ENCODE measurements at regions not wholly inside any gene's neighbourhood (a gene's known extent, or its start where the extent isn't known, plus 50 kb on each side); places are given as distances from the start of the nearest gene placed in this dataset.

- DNase-seq, result no peak
- no peaks in the 10 kb centered on the region for H3K9me3 ChIP-seq (ENCODE audit: severe bottlenecking)
- no peaks in the 10 kb centered on the region for H3K36me3 ChIP-seq
- no peak overlapping the region for H3K27ac ChIP-seq
- TF ChIP-seq CTCF (IDR thresholded peaks at IDR 0.05; ENCODE audit: low read depth, low read length), result no peak
- no peaks in the 10 kb centered on the region for H3K27me3 ChIP-seq (ENCODE audit: insufficient read depth, low read depth, severe bottlenecking)
- H3K4me3 ChIP-seq (ENCODE audit: low read depth, low read length), result no peak overlapping the region
These were observed 495.8 kb downstream of the MDFIC start for GRCh38 chr7:115417662-115418061.

- Histone ChIP-seq H3K4me3 (ENCODE audit: low read depth, low read length) (no peak overlapping the region), H3K27ac (no peak overlapping the region), H3K36me3 (no peaks in the 10 kb centered on the region), H3K27me3 (ENCODE audit: insufficient read depth, low read depth, severe bottlenecking) (no peaks in the 10 kb centered on the region), H3K9me3 (ENCODE audit: severe bottlenecking) (no peaks in the 10 kb centered on the region)
- no peak for TF ChIP-seq CTCF (IDR thresholded peaks at IDR 0.05; ENCODE audit: low read depth, low read length)
- DNase-seq, result no peak
These were observed 489.2 kb downstream of the MDFIC start for GRCh38 chr7:115410972-115411686.

- no peak overlapping the region for H3K4me3 ChIP-seq (ENCODE audit: low read depth, low read length)
These were observed 488.5 kb downstream of the MDFIC start for GRCh38 chr7:115410434-115410820.

GRCh38 chr7:115409682-115410433 lies 488.0 kb downstream of the MDFIC start:
- no peaks in the 10 kb centered on the region for H3K9me3 ChIP-seq (ENCODE audit: severe bottlenecking)
- no peaks in the 10 kb centered on the region for H3K36me3 ChIP-seq
- no peak for TF ChIP-seq CTCF (IDR thresholded peaks at IDR 0.05; ENCODE audit: low read depth, low read length)
- H3K27ac ChIP-seq, result no peak overlapping the region
- H3K4me3 ChIP-seq (ENCODE audit: low read depth, low read length), result no peak overlapping the region
- DNase-seq, result no peak
- no peaks in the 10 kb centered on the region for H3K27me3 ChIP-seq (ENCODE audit: insufficient read depth, low read depth, severe bottlenecking)

More at GRCh38 chr7:115410434-115410820, 488.5 kb downstream of the MDFIC start:
- Histone ChIP-seq H3K27me3 (ENCODE audit: insufficient read depth, low read depth, severe bottlenecking) (no peaks in the 10 kb centered on the region), H3K36me3 (no peaks in the 10 kb centered on the region), H3K9me3 (ENCODE audit: severe bottlenecking) (no peaks in the 10 kb centered on the region), H3K27ac (no peak overlapping the region)
- no peak for DNase-seq
- TF ChIP-seq CTCF (IDR thresholded peaks at IDR 0.05; ENCODE audit: low read depth, low read length), result no peak

GRCh38 chr7:115406219-115406618 lies 484.3 kb downstream of the MDFIC start:
- DNase-seq, result no peak
- Histone ChIP-seq H3K27ac (no peak overlapping the region), H3K36me3 (no peaks in the 10 kb centered on the region), H3K4me3 (ENCODE audit: low read depth, low read length) (no peak overlapping the region), H3K27me3 (ENCODE audit: insufficient read depth, low read depth, severe bottlenecking) (no peaks in the 10 kb centered on the region), H3K9me3 (ENCODE audit: severe bottlenecking) (peaks cover 3% of the 10 kb centered on the region)
- TF ChIP-seq CTCF (IDR thresholded peaks at IDR 0.05; ENCODE audit: low read depth, low read length), result no peak

All from WERI-Rb-1 (cell line).